HG02759 (cell line): ENCODE measurements at regions not wholly inside any gene's neighbourhood (a gene's known extent, or its start where the extent isn't known, plus 50 kb on each side); places are given as distances from the start of the nearest gene placed in this dataset.

Experiments
- ATAC-seq: cut with Tn5 transposase; IDR thresholded peaks from one replicate; pipeline ENCODE4 v1.9.1; 2021; ENCODE audit warnings: mild to moderate bottlenecking, moderate library complexity; ENCODE audit not compliant: unreplicated experiment

DNA sequence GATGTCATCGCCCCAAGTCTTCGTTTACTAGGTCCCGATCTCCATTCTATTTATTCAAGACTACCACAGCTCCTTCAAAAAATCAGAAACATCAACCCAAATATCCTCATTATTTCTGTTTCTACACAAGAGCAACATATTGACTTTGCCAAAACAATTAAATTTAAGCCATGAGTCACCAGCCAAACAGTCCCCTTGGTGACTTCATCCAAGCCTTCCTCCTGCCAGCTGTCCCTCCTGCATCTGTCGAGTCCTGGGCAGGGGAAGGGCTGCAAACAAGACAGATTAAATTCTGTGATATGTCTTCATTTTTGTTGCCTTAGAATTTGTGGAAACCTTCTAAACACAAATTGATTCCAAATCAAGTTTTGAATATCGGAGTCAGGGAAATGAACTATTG lies 110.3 kb downstream of the SP3 start:
- ATAC-seq = no peak

GRCh38 chr2:173855661-173856060 lies 109.5 kb downstream of the SP3 start:
- no peak for ATAC-seq
